ENCODE measurements at regions not wholly inside any gene's neighbourhood (a gene's known extent, or its start where the extent isn't known, plus 50 kb on each side); places are given as distances from the start of the nearest gene placed in this dataset.

DNA sequence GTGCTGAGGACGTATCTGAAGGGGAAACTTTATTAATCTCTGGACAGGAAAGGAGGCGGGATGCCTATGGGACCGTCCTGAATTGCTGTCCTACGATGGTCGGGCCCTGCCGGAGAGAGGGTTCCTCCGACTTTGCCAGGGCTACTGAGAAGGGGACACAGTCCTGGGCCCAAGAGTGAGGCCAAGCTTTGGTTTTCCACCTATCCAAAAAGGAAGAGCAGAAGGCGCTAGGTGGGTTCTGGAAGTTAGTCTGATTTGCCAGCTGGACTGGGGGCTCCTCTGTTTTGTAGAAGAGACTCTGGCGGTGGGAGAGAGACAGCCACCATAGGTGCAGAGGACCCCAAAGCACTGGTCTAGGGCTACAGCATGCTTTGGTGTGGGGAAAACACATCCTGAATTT, 243.8 kb upstream of the IRX4 start:
- peaks cover 15% of the 10 kb centered on the region for H3K9me3 Mint-ChIP-seq
- H3K27ac Mint-ChIP-seq: no peak overlapping the region
- H3K4me1 Mint-ChIP-seq: peaks cover 28% of the 10 kb centered on the region
- no peaks in the 10 kb centered on the region for H3K27me3 Mint-ChIP-seq (ENCODE audit: low read depth)
- no peak for DNase-seq (ENCODE audit: low spot score in 2 of 2, unreplicated experiment in 2 of 2)
- peaks cover 11% of the 10 kb centered on the region for H3K36me3 Mint-ChIP-seq
- no peak overlapping the region for H3K4me3 Mint-ChIP-seq
- TF ChIP-seq CTCF (IDR thresholded peaks at IDR 0.05; ENCODE audit: unreplicated experiment): no peak

DNA sequence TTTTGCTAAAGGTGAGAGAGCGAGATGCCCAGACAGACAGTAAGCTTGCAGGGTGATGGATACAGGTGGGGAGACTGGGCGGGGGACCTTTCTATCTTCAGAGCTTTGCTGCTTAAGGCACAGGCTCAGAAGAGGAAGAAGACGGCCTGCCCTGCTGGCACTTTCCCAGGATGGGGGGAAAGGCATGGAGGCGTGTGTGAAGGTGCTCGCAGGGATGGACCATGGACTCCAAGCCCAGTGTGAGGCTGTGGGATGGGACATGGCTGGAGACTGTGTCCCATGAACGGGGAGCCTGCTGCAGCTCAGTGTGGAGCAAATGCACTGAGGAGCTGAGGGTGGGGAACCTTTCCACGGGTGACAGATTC, 243.2 kb upstream of the IRX4 start:
- Mint-ChIP-seq H3K4me3 (no peak overlapping the region), H3K9me3 (peaks cover 18% of the 10 kb centered on the region), H3K27ac (no peak overlapping the region), H3K27me3 (ENCODE audit: low read depth) (no peaks in the 10 kb centered on the region), H3K4me1 (peaks cover 31% of the 10 kb centered on the region), H3K36me3 (peaks cover 11% of the 10 kb centered on the region)
- no peak for TF ChIP-seq CTCF (IDR thresholded peaks at IDR 0.05; ENCODE audit: unreplicated experiment)
- DNase-seq (ENCODE audit: low spot score in 2 of 2, unreplicated experiment in 2 of 2): no peak

DNA sequence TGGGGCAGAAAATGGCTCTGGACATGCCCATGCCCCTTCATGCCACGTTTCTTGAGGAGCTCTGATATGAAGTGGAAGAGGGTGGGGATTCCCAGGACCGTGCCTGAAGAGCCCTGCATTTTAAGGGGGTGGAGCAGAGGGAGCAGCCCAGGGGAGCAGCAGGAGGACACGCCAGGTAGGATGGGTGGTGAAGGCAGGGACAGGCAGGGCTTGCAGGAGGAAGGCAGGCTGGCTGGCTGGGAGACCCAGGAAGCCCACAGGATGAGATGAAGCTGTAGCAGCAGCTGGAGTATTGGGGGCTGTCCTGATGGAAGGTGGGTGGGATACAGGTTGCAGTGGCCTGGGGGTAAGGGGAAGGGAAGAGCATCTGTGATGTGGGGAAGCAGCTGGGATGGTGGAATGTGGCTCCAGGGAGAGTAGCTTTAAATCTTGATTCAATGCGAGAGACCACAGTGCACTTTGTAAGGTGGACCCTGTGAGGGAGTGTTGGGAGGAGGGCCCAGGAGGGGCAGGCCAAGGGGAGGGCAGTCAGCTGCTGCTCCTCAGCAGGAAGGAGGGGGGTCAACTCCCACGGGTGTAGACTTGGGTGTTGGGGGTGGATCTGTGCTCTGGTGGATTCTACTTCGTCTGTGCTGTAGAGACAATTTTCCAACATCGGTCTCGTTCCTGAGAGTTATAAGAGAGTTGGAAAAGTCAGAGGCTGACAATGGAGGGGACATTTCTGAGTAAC, 242.6 kb upstream of the IRX4 start:
- peaks cover 11% of the 10 kb centered on the region for H3K36me3 Mint-ChIP-seq
- H3K9me3 Mint-ChIP-seq: peaks cover 22% of the 10 kb centered on the region
- DNase-seq (ENCODE audit: low spot score in 2 of 2, unreplicated experiment in 2 of 2): no peak
- H3K4me3 Mint-ChIP-seq: no peak overlapping the region
- H3K27ac Mint-ChIP-seq: no peak overlapping the region
- TF ChIP-seq CTCF (IDR thresholded peaks at IDR 0.05; ENCODE audit: unreplicated experiment): no peak
- peaks cover 31% of the 10 kb centered on the region for H3K4me1 Mint-ChIP-seq
- no peaks in the 10 kb centered on the region for H3K27me3 Mint-ChIP-seq (ENCODE audit: low read depth)

DNA sequence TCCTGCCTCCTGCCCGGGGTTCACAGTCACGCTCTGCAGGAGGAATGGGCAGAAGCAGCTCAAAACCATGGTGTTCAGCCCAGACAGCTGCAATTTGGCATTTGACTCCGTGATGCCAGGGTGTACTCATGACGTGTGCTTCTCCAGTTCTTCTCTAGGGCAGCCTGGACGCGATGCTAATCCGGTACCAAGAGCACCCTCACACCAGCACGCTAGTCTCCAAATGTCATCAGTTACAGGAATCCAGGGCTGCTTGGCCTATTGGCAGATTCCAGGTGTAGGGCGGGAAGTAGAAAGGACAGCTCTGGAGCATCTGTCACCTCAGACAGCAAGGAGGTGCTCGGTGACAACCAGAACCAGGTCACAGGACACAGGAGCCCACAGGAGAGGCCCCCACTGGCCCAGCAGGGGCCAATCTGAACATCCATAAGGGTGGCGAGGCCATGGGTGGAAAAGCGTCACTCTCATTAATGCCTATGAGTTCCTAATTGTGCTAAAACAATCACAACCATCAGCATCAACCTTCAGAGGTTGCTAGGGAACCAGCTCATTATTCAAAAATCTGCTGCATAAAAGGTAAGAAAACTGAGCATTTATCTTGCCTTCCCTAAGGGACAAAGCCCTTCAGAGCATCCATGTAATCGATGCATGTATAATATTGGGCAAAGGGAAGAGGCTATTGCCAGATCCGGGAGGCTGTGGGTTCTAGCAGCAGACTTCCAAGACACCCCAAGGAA, 241.9 kb upstream of the IRX4 start:
- no peak for TF ChIP-seq CTCF (IDR thresholded peaks at IDR 0.05; ENCODE audit: unreplicated experiment)
- peaks cover 32% of the 10 kb centered on the region for H3K4me1 Mint-ChIP-seq
- no peak overlapping the region for H3K4me3 Mint-ChIP-seq
- DNase-seq (ENCODE audit: low spot score in 2 of 2, unreplicated experiment in 2 of 2): no peak
- peaks cover 11% of the 10 kb centered on the region for H3K36me3 Mint-ChIP-seq
- no peak overlapping the region for H3K27ac Mint-ChIP-seq
- H3K9me3 Mint-ChIP-seq: peaks cover 22% of the 10 kb centered on the region
- no peaks in the 10 kb centered on the region for H3K27me3 Mint-ChIP-seq (ENCODE audit: low read depth)

- no peak for TF ChIP-seq CTCF (IDR thresholded peaks at IDR 0.05; ENCODE audit: unreplicated experiment)
- DNase-seq (ENCODE audit: low spot score in 2 of 2, unreplicated experiment in 2 of 2): no peak
- Mint-ChIP-seq H3K27me3 (ENCODE audit: low read depth) (no peaks in the 10 kb centered on the region), H3K4me1 (peaks cover 32% of the 10 kb centered on the region), H3K36me3 (peaks cover 11% of the 10 kb centered on the region), H3K4me3 (no peak overlapping the region), H3K27ac (no peak overlapping the region), H3K9me3 (peaks cover 22% of the 10 kb centered on the region)
Observed at GRCh38 chr5:2123874-2124273, 241.1 kb upstream of the IRX4 start.
